GM10266 (cell line): ENCODE measurements at regions not wholly inside any gene's neighbourhood (a gene's known extent, or its start where the extent isn't known, plus 50 kb on each side); places are given as distances from the start of the nearest gene placed in this dataset.
"Not testable (repeated sequence)": the region's sequence is repeated elsewhere in the genome, so short reads cannot be mapped to it uniquely, and the experiment has no call there.

Experiments used
- DNase-seq: peaks from one replicate; pipeline ENCODE4 v3.0.0; 2012; ENCODE audit errors: extremely low spot score
- TF ChIP-seq, protein P1 (sequence below): IDR thresholded peaks from 2 replicates; pipeline ENCODE4 v1.5.1; 2012; ENCODE audit warnings: mild to moderate bottlenecking, low read depth; ENCODE audit not compliant: control insufficient read depth, insufficient read depth; ENCODE audit errors: missing control alignments

DNA sequence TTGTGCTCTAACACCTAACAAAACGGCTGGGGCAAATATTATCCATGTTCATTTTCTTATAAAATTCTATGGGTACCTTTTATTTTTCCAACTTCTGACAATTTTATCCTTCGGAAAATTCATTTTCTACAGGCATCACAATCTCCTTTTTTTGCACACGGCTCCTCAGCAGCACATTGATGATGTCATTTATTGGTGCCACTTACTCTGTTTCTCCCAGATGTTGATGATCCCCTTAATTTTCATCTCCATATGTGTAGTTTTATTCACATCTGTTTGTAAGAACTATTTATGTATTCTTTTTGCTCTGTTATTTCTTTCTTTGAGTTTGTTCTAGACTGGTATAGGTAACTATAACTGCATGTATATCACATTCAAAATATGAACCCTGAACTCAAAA lies 1660.8 kb upstream of the DDX18 start:
- TF ChIP-seq, protein P1, sequence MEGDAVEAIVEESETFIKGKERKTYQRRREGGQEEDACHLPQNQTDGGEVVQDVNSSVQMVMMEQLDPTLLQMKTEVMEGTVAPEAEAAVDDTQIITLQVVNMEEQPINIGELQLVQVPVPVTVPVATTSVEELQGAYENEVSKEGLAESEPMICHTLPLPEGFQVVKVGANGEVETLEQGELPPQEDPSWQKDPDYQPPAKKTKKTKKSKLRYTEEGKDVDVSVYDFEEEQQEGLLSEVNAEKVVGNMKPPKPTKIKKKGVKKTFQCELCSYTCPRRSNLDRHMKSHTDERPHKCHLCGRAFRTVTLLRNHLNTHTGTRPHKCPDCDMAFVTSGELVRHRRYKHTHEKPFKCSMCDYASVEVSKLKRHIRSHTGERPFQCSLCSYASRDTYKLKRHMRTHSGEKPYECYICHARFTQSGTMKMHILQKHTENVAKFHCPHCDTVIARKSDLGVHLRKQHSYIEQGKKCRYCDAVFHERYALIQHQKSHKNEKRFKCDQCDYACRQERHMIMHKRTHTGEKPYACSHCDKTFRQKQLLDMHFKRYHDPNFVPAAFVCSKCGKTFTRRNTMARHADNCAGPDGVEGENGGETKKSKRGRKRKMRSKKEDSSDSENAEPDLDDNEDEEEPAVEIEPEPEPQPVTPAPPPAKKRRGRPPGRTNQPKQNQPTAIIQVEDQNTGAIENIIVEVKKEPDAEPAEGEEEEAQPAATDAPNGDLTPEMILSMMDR: no peak
- DNase-seq: no peak

DNA sequence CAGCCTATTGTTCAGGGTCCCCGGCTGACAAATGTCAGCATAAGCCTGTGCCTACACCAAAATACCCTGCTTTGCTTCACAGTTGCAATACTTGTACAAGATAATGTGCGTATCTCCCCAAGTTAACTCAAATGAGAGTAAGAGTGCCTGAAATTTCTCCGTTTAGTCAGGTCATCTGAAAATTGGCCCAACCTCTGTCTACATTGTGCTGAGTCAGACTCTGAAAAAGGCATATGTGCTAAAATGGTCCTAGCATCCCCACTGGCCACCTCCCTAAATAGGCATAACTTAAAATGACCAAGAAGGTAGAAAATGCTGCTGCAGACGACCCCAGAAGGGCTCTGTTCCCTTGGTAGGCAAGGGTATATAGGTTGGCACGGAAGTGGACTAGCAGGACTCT lies 1653.8 kb upstream of the DDX18 start:
- TF ChIP-seq, protein P1: no peak
- no peak for DNase-seq

DNA sequence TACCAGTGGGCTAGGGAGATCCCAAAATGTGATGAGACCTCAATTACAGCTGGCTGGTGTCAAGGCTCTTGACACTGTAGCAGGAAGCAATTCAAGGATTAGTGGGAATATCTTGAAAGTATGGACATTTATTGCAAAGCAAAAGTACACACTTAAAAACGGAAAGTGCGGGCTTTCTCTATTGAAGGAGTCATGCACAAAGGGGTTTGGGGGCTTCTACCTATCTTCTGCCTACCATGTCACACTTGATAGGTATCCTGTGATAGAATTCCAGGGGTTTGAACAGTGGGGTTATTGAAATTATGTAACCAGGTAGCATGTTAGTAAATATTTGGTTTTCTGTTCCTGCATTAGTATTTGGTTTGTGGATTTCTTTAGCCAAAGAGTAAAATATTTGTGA lies 1652.1 kb upstream of the DDX18 start:
- DNase-seq: no peak

DNA sequence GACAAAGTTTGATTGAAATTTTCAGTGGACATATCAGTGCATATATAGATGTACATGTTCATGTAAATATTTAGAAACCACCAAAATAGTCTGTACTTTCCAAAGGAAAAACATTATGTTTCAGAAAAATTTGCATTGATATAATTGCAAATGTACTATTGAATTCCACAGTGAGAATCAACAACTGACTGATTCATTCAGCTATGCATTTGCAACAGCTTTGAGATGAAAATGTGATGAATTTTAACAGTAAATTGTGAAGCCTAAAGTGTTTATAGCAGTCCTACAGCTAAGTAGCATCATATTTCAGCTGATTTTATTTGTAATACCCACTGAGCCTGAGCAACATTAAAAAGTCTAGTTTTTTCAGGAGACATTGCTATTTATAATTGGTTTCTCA lies 1647.4 kb upstream of the DDX18 start:
- no peak for DNase-seq
- TF ChIP-seq, protein P1: no peak

More for the DNA sequence above, 1652.1 kb upstream of the DDX18 start:
- TF ChIP-seq, protein P1: no peak

DNA sequence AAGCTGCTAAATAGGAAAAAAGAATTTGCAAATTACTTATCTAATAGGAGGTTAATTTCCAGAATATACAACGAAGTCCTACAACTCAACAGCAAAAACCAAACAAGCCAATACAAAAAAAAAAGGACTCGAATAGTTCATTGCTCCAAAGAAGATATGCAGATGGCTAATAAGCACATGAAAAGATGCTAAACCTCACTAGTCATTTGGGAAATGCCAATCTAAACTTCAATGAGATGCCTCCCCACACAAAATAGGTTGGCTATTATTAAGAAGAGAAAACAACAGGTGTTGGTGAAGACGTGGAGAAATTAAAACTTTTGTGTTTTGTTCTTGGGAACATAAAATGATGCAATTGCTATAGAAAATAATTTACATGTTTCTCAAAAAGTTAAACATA lies 1634.4 kb upstream of the DDX18 start:
- DNase-seq: no peak
- TF ChIP-seq, protein P1: no peak

DNA sequence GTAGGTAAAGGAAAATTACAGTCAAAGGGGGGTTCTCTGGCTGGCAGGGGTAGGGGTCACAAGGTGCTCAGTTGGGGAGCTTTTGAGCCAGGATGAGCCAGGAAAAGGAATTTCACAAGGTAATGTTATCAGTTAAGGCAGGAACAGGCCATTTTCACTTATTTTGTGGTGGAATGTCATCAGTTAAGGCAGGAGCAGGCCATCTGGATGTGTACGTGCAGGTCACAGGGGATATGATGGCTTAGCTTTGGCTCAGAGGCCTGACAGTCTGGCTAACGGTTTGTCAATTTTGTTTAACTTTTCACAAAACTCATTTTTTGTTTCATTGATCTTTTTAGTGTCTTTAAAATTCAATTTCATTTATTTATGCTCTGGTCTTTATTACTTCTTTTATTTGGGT lies 1623.8 kb upstream of the DDX18 start:
- not testable (repeated sequence) for DNase-seq

DNA sequence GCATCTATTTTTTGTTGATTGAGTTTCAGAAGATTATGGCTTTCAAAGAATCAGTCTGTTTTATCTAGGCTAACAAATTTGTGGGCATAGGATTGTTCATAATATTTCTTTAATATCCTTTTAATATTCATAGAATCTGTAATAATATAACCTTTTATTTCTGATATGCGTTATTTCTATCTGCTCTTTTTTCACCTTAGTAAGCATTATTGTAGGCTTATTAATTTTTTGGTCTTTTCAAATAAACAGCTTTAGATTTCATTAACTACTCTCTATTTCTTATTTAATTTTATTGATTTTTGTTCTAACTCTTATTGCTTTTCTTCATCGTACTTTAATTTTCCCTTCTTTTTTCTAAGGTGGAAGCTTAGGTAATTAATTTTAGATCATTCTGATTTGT lies 1614.4 kb upstream of the DDX18 start:
- DNase-seq: no peak
- TF ChIP-seq, protein P1: no peak

DNA sequence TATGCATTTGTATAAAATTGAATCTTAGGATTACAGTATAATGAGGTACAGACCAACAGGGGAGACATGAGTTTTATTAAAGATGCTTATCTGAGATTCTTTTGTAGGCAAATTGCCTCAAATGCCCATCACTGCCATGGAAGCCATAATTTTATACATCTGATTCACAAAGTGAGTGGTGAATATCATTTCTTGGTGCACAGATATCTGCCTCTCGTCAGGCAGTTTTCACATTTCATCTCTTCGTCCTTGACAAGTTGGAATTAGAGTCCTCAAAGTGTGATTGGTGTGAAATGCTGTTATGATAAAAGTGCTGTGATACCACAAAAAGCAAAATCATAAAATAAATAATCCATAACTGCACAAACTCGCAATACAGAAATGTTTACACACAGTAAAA lies 1602.8 kb upstream of the DDX18 start:
- TF ChIP-seq, protein P1: no peak
- DNase-seq: no peak
